Memory B cell (primary cell): ENCODE measurements at regions not wholly inside any gene's neighbourhood (a gene's known extent, or its start where the extent isn't known, plus 50 kb on each side); places are given as distances from the start of the nearest gene placed in this dataset.

Source experiments
- ATAC-seq: fragments of 150-1000 bp; cut with Tn5 transposase; 2 replicates; pipeline ENCODE4 v1.10.0; 2021; ENCODE audit warnings: low read depth, mild to moderate bottlenecking, moderate library complexity
- DNase-seq, 2 donors: peaks; one replicate each; pipeline ENCODE4 v3.0.0; 2022; ENCODE audit warnings: low spot score in 2 of 2
- H3K27ac Mint-ChIP-seq: one replicate; pipeline ENCODE4 v1.8.0; 2022; ENCODE audit warnings: mild to moderate bottlenecking, moderate library complexity, mixed read lengths
- H3K27me3 Mint-ChIP-seq: one replicate; pipeline ENCODE4 v1.8.0; 2022; ENCODE audit warnings: mixed read lengths
- H3K36me3 Mint-ChIP-seq: one replicate; pipeline ENCODE4 v1.8.0; 2022; ENCODE audit warnings: mild to moderate bottlenecking, mixed read lengths
- H3K4me1 Mint-ChIP-seq: one replicate; pipeline ENCODE4 v1.8.0; 2022; ENCODE audit warnings: mixed read lengths
- H3K4me3 Mint-ChIP-seq: one replicate; pipeline ENCODE4 v1.8.0; 2022; ENCODE audit warnings: mild to moderate bottlenecking, moderate library complexity, mixed read lengths
- H3K9me3 Mint-ChIP-seq: one replicate; pipeline ENCODE4 v1.8.0; 2022; ENCODE audit warnings: mixed read lengths

DNA sequence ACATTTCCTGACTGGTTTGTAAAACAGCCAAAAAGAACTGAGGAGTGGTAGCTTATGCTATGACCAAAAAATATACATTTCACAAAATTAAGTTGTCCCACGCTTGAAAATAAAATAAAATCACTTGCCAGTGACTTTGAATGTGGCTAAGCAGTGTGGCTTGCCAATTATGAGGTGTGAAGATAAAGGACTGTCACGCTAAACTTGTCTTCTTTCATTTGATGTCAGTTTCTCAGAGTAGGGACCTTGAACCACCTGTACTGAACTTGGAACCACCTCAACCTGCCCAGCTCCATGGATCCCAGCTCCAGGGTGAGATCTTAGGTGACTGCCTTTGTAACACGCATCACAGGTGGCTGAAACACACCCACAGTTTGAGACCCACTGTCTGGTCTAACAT lies 113.7 kb upstream of the TBL1X start:
- H3K36me3 Mint-ChIP-seq: peaks cover under 1% of the 10 kb centered on the region
- no peak overlapping the region for H3K4me3 Mint-ChIP-seq
- ATAC-seq: no peak
- H3K9me3 Mint-ChIP-seq: peaks cover 2% of the 10 kb centered on the region
- peaks cover 16% of the 10 kb centered on the region for H3K4me1 Mint-ChIP-seq
- DNase-seq: no peak
- H3K27me3 Mint-ChIP-seq: no peaks in the 10 kb centered on the region
- no peak overlapping the region for H3K27ac Mint-ChIP-seq

DNA sequence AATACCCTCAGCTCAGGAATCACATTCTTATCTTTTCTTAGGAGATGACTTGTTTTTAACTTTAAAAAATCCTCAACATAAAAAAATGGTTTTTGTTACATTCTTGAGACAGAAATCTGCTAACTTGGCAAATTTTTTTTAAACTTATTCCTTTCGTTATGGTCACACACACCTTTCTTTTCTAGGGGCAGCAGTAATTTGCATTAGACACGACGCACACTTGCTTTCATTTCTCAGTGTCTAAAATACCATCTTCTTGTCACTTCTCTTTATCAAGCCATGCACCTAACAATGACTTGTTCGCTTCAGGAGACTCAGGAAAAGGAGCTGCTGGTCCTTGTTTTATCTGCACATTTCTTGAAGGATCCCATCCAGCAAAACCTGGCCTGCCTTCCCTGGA lies 112.6 kb upstream of the TBL1X start:
- H3K4me3 Mint-ChIP-seq: peak overlapping the region; percentile 81
- peaks cover 1% of the 10 kb centered on the region for H3K27me3 Mint-ChIP-seq
- DNase-seq (peak in 1 of 2 donors; percentile 2), ATAC-seq (peak; percentile 78)
- H3K9me3 Mint-ChIP-seq: peaks cover 2% of the 10 kb centered on the region
- H3K27ac Mint-ChIP-seq: peak overlapping the region; percentile 89
- peaks cover 3% of the 10 kb centered on the region for H3K36me3 Mint-ChIP-seq
- peaks cover 16% of the 10 kb centered on the region for H3K4me1 Mint-ChIP-seq

DNA sequence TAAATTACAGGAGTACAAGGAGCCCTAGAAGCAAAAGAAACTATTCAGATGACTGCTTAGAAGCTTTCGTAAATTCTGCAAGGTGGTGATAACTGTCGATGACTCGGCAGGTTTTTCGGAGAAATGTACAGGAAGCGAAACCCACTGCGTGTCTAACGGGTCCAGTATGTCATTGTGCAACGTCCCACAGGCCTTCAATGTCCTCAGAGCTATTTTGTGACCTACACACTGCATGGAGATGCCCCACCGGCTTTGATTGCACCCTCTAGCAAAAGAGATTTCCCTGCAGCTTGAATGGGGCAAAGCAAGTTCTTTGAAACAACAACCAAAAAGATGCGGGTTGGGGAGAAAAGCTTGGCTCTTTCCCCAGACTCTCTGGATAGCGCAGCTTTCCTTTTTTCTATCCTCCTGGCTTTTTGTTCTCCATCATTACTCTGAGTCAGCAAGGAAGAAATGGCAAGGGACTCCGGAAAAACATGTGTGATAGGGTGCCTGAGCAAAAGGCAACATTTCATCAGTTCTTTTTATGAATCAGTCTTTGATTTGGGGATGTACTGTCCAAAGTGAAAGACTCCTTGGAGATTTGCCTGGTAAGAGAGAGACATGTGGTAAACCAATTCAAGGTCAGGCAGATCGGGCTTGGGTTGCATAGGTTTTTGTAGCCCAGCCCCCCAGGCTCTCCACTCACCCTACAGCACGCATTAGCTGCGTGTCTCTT lies 112.0 kb upstream of the TBL1X start:
- H3K4me3 Mint-ChIP-seq: peak overlapping the region; percentile 81
- peaks cover 1% of the 10 kb centered on the region for H3K27me3 Mint-ChIP-seq
- ATAC-seq (peak; percentile 54), DNase-seq (no peak)
- H3K4me1 Mint-ChIP-seq: peaks cover 16% of the 10 kb centered on the region
- peak overlapping the region; percentile 89 for H3K27ac Mint-ChIP-seq
- peaks cover 3% of the 10 kb centered on the region for H3K36me3 Mint-ChIP-seq
- peaks cover 2% of the 10 kb centered on the region for H3K9me3 Mint-ChIP-seq

DNA sequence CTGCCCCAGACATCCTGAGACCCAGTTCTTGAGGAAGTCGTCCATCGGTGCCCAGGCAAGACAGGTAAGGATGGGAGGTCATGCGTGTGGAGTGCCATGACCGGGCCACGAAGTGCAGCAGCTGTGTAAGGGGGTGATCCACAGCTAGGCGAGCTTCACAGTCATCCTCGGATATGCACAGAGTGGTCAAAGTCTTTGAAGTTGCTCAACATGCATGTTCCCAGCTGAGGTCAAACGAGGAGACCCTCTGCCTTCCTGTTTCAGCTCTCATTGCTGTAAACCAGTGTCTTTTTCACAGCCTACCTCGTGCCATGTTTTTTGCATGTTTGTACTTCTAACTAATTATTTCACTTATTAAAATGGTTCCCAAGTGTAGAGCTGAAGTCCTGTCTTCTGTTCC lies 109.9 kb upstream of the TBL1X start:
- no peak for ATAC-seq
- Mint-ChIP-seq H3K4me1 (peaks cover 13% of the 10 kb centered on the region), H3K27ac (peak overlapping the region; percentile 63), H3K27me3 (peaks cover 1% of the 10 kb centered on the region), H3K9me3 (peaks cover 2% of the 10 kb centered on the region), H3K4me3 (no peak overlapping the region), H3K36me3 (peaks cover 3% of the 10 kb centered on the region)
- DNase-seq: no peak

DNA sequence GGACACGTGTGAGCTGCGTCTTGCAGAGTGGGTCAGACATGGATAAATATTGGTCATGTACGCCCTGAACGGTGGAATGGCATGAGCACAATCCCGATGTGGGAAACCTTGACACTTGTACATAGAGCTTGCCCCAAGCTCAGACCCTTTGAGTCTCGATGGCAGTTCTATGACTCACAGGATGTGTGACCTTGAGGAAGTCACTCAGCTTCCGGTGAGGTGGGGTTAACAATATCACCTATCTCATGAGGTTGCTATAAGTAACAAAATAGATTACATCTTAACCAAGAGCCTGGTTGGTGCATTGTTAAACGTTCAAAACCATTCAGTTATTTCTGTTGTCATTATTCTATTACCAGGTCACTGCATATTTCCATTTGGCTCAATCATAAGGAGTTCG lies 109.1 kb upstream of the TBL1X start:
- H3K9me3 Mint-ChIP-seq: peaks cover 2% of the 10 kb centered on the region

DNA sequence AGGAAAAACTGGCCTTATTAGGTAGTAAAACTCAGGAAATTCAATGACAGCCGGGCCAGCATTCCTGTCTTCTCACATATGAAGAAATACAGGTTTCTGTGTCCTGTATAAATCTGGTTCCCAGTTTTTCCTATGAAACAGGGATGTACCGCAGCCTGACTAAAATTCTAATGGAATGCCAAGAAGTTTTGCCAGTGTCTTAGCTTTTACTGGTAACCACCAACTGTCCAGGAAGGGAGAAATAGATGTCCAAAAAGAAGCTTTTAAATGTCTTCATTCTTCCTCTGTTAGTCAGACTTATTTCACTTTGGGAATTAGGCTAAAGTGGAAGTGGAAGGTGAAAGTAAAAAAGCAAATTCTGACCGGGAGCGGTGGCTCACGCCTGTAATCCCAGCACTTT lies 108.0 kb upstream of the TBL1X start:
- Mint-ChIP-seq H3K4me1 (peaks cover 11% of the 10 kb centered on the region), H3K27me3 (peaks cover 1% of the 10 kb centered on the region), H3K4me3 (no peak overlapping the region), H3K27ac (no peak overlapping the region), H3K9me3 (peaks cover 2% of the 10 kb centered on the region), H3K36me3 (peaks cover 3% of the 10 kb centered on the region)
- no peak for DNase-seq
- no peak for ATAC-seq

More for the DNA sequence above, 109.1 kb upstream of the TBL1X start:
- Mint-ChIP-seq H3K36me3 (peaks cover 3% of the 10 kb centered on the region), H3K27me3 (peaks cover 1% of the 10 kb centered on the region), H3K4me3 (no peak overlapping the region), H3K4me1 (peaks cover 13% of the 10 kb centered on the region), H3K27ac (no peak overlapping the region)
- DNase-seq (no peak), ATAC-seq (no peak)

DNA sequence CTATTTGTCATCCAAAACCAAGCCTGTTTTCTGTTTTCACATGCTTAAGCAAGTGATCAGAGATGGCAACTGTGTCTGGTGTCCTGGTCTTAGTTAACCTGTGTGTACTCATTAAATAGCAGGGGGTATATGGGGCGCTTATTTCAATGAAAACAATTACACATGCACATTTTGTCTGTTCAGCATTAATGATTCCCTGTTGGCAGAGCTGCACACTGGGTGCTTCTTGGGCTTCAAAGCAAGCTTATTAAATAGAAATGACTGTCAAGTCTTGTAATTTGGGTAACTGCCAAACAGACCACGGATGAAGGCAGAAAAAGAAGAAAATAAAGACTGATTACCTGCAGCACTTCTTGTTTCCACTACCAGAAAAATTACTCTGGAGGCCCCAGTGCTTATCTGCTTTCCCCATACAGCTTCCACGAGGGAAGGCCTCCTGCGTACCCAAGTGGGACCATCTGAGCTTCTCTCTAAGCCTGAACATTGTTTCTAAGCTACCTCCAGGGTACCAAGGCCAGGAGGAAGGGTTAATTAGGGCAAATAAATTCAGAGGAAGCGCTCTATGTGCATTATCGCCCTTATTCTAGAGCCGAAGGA lies 107.2 kb upstream of the TBL1X start:
- Mint-ChIP-seq H3K27ac (no peak overlapping the region), H3K27me3 (peaks cover 1% of the 10 kb centered on the region), H3K9me3 (peaks cover 2% of the 10 kb centered on the region), H3K4me1 (peaks cover 5% of the 10 kb centered on the region), H3K36me3 (peaks cover 3% of the 10 kb centered on the region), H3K4me3 (no peak overlapping the region)
- ATAC-seq (no peak), DNase-seq (no peak)

DNA sequence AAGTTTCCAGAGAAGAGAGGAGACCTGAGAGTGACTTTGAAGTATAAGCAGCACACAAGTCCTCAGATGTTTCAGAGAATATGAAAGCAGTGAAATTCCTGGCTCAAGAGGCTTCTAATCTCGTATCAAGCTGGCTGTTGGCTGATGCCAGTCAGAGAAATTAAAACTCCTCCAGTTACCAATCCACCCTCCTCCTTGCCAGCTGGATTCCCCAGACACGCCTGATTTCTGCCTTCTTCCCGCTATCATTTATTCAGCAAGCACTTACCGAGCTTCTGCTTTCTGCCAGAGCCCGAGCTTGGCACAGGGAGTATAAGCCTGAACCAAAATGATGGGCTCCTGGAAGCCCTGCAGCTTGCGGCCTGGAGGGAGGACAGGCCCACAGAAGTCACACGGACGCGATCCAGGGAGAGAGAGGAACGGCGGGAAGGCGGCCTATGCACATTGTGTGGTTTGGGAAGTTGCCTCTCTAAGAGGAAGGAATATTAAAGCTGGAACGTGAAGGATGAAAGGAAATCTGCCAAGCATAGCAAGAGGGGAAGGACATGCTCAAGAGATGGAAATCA lies 102.4 kb upstream of the TBL1X start:
- no peak for DNase-seq
- no peaks in the 10 kb centered on the region for H3K36me3 Mint-ChIP-seq
- H3K9me3 Mint-ChIP-seq: no peaks in the 10 kb centered on the region
- H3K27ac Mint-ChIP-seq: no peak overlapping the region
- H3K27me3 Mint-ChIP-seq: no peaks in the 10 kb centered on the region
- ATAC-seq: no peak
- no peak overlapping the region for H3K4me3 Mint-ChIP-seq
- no peaks in the 10 kb centered on the region for H3K4me1 Mint-ChIP-seq

DNA sequence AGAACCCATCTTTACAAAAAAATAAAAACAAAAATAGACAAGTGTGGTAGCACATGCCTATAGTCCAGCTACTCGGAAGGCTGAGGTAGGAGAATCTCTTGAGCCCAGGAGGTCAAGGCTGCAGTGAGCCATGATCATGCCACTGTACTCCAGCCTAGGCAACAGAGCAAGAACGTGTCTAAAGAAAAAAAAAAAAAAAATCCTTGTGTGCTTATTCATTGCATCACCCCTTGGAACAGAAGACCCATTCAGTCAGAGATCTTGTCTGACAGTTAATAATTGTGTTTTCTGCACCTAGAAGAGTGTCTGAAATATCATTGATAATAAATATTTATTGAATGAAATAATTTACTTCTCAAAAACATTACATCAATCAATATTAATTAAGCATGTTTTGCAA lies 97.4 kb upstream of the TBL1X start:
- ATAC-seq (no peak), DNase-seq (no peak)
- Mint-ChIP-seq H3K4me3 (no peak overlapping the region), H3K9me3 (no peaks in the 10 kb centered on the region), H3K27ac (no peak overlapping the region), H3K36me3 (no peaks in the 10 kb centered on the region), H3K27me3 (peaks cover 2% of the 10 kb centered on the region), H3K4me1 (no peaks in the 10 kb centered on the region)

DNA sequence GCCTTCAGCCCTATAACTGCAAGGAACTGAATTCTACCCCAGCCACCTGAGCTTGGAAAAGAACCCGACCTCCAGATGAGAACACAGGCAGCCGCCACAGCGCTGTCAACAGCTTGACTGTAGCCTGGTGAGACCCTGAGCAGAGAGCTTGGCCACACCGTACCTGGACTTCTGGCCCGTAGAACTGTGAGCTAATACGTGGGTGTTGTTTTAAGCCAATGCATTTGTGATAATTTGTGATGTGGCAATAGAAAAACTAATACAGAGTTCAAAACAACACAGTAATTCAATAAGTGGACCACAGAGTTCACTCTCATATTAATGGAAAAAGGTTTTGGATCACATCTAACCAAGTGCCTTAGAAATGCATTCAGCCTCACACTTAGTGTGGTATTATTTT lies 96.6 kb upstream of the TBL1X start:
- Mint-ChIP-seq H3K4me3 (no peak overlapping the region), H3K4me1 (no peaks in the 10 kb centered on the region), H3K27me3 (peaks cover 2% of the 10 kb centered on the region), H3K27ac (no peak overlapping the region), H3K9me3 (no peaks in the 10 kb centered on the region), H3K36me3 (no peaks in the 10 kb centered on the region)
- DNase-seq: no peak
- ATAC-seq: no peak

DNA sequence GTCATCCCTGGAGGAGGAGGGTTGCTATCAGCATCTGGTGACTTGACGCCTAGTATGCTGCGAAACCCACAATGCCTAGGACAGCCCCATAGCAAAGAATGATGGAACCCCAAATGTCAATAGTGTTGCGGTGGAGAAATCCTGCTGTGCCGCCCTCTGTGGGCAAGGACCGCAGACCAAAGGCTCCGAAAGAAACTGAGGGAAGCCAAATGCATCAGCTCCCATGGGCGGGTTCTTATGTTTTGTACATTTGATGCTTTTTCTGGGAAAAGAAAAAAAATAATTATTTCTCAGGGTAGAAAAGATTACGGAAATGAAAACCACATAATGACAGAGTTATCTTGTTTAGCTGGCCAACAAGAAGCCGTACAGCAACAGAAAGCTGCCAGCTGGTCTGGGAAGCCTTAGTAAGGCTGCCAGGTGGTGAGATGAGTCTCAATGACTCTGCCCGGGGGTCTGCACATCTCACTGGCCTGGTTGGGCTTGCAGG lies 95.0 kb upstream of the TBL1X start:
- ATAC-seq (no peak), DNase-seq (no peak)
- no peaks in the 10 kb centered on the region for H3K4me1 Mint-ChIP-seq
- H3K4me3 Mint-ChIP-seq: no peak overlapping the region
- peaks cover 2% of the 10 kb centered on the region for H3K27me3 Mint-ChIP-seq
- H3K36me3 Mint-ChIP-seq: no peaks in the 10 kb centered on the region
- no peaks in the 10 kb centered on the region for H3K9me3 Mint-ChIP-seq
- no peak overlapping the region for H3K27ac Mint-ChIP-seq

DNA sequence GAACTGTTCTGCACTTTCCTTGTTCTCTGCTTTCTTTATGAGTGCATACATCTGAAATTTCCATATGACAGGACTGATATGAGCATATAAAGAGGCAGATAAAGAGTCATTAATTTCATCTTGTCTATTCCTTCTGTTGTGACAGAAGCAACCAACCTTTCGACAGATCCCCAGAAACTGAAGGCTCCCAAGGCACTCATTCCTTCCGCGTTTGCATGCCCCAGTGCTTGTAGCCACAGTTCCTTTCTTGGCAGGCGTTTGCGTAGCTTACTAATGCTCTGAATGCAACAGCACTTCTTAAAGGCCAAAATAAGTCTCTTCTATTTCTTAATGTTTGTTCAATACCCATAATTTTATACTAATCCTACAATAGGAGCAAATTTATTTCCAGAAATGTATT lies 94.0 kb upstream of the TBL1X start:
- Mint-ChIP-seq H3K4me3 (no peak overlapping the region), H3K27me3 (peaks cover 2% of the 10 kb centered on the region), H3K27ac (no peak overlapping the region), H3K36me3 (no peaks in the 10 kb centered on the region), H3K4me1 (no peaks in the 10 kb centered on the region), H3K9me3 (no peaks in the 10 kb centered on the region)
- ATAC-seq: no peak
- DNase-seq: no peak

DNA sequence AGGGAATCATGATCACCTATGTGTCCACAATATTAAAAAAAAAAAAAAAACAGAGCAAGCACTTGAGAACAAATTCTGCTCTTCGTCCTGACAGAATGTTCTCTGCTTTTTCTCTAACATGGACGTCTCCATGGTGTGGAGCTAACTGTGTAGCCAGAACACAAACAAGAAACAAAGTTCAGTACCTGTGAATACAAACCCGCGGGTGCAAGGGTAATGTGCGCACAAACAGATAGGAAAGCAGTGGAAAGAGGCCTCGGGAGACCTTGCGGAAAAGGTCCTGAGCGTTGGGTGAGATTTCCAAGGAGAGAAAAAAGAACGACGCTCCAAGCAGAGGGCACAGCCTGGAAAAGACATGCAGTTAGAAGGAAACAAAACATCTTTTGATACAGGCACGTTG lies 92.0 kb upstream of the TBL1X start:
- ATAC-seq: no peak
- Mint-ChIP-seq H3K4me1 (no peaks in the 10 kb centered on the region), H3K27me3 (peaks cover 2% of the 10 kb centered on the region), H3K9me3 (no peaks in the 10 kb centered on the region), H3K4me3 (no peak overlapping the region), H3K27ac (no peak overlapping the region), H3K36me3 (no peaks in the 10 kb centered on the region)
- no peak for DNase-seq

DNA sequence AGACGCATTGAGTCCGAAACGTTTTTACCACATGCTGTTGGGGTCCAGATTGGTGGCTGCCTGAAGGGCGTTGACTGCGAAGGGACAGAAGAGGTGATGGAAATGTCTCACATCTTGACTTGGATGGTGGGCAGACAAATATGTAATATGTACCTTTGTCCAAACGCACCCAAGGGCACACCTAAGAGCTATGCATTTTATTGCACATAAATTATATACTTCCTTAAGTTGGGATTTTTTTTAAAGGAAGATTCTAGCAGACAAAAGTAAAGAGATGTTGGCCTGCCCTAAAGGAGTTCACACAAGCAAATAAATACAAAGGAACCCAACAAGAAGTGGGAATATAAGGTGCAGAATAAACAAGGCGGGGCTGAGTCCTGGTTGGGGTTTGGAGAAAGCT lies 91.1 kb upstream of the TBL1X start:
- Mint-ChIP-seq H3K4me3 (no peak overlapping the region), H3K4me1 (no peaks in the 10 kb centered on the region), H3K36me3 (no peaks in the 10 kb centered on the region), H3K9me3 (no peaks in the 10 kb centered on the region), H3K27ac (no peak overlapping the region), H3K27me3 (no peaks in the 10 kb centered on the region)
- no peak for DNase-seq
- ATAC-seq: no peak
